HEK293 (cell line): ENCODE measurements at regions not wholly inside any gene's neighbourhood (a gene's known extent, or its start where the extent isn't known, plus 50 kb on each side); places are given as distances from the start of the nearest gene placed in this dataset.

Source experiments
- OVOL3 ChIP-seq: fragments of 450-650 bp; formaldehyde crosslinking; IDR thresholded peaks from 2 replicates; pipeline ENCODE4 v1.5.1; 2016; ENCODE audit warnings: missing biosample characterization, missing genetic modification characterization
- YY1 ChIP-seq: fragments of 450-650 bp; formaldehyde crosslinking; IDR thresholded peaks from 2 replicates; pipeline ENCODE4 v1.5.1; 2018; ENCODE audit warnings: missing biosample characterization, missing genetic modification characterization
- ZNF174 ChIP-seq: fragments of 450-650 bp; formaldehyde crosslinking; IDR thresholded peaks from 2 replicates; pipeline ENCODE4 v1.5.0; 2017; ENCODE audit warnings: missing biosample characterization, mild to moderate bottlenecking, missing genetic modification characterization
- ZNF19 ChIP-seq: fragments of 450-650 bp; formaldehyde crosslinking; IDR thresholded peaks from 2 replicates; pipeline ENCODE4; 2016; ENCODE audit warnings: missing biosample characterization, missing genetic modification characterization, low read depth
- ZNF324 ChIP-seq: fragments of 450-650 bp; formaldehyde crosslinking; IDR thresholded peaks from 2 replicates; pipeline ENCODE4 v1.5.1; 2016; ENCODE audit warnings: missing biosample characterization, missing genetic modification characterization
- ZNF571 ChIP-seq: fragments of 450-650 bp; formaldehyde crosslinking; IDR thresholded peaks from 2 replicates; pipeline ENCODE4 v1.5.0; 2017; ENCODE audit warnings: missing biosample characterization, missing genetic modification characterization
- ZNF624 ChIP-seq: fragments of 450-650 bp; formaldehyde crosslinking; IDR thresholded peaks from 2 replicates; pipeline ENCODE4 v1.5.1; 2017; ENCODE audit warnings: missing biosample characterization, missing genetic modification characterization
- ZNF792 ChIP-seq: fragments of 450-650 bp; formaldehyde crosslinking; IDR thresholded peaks from 2 replicates; pipeline ENCODE4 v1.5.1; 2016; ENCODE audit warnings: missing biosample characterization, missing genetic modification characterization
- ZXDB ChIP-seq: fragments of 450-650 bp; formaldehyde crosslinking; IDR thresholded peaks from 2 replicates; pipeline ENCODE4 v1.5.1; 2016; ENCODE audit warnings: missing biosample characterization, missing genetic modification characterization
- TF ChIP-seq, protein P1 (sequence below): fragments of 450-650 bp; formaldehyde crosslinking; IDR thresholded peaks from 2 replicates; pipeline ENCODE4 v1.5.1; 2016; ENCODE audit warnings: missing biosample characterization, missing genetic modification characterization
- TF ChIP-seq, protein P2 (sequence below): fragments of 450-650 bp; formaldehyde crosslinking; IDR thresholded peaks from 2 replicates; pipeline ENCODE4 v1.5.1; 2016; ENCODE audit warnings: missing biosample characterization, missing genetic modification characterization
- TF ChIP-seq, protein P3 (sequence below): fragments of 450-650 bp; formaldehyde crosslinking; IDR thresholded peaks from 2 replicates; pipeline ENCODE4 v1.5.1; 2016; ENCODE audit warnings: missing biosample characterization, missing genetic modification characterization

DNA sequence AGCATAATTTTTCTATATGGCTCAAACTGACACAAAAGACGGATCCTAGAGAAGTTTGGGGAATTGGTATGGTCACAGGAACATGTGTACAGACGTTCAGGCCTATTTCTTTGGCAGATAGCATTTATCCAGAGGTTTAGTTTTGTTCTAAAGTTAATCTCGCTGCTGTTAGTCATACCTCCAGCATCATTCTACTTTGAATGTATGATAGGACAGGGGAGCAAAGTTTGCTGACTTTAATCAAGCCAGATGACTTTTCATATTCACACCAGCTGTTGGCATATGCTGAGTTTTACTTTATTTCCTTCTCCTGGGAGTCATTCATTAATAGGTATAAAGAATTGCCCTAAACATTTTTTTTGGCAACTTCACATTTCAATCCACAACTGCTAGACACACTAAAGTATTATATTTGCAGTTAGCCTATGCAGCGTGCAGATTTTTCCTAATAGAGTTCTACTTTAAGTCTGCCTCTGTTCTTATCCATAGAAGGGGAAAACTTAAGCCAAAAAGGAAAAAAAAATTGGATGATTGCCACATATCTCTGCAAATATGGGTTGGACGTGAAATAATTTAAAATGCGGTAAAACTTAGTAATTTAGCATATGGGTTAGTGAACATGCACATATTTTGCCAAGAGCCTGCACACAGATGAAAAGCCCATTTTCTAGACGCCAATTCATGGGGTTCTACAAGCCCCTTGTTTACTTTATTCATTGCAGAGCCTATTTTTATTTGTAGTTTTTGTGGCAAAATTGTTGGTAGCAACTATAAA lies 213.1 kb downstream of the C7orf25 start:
- TF ChIP-seq, protein P1, sequence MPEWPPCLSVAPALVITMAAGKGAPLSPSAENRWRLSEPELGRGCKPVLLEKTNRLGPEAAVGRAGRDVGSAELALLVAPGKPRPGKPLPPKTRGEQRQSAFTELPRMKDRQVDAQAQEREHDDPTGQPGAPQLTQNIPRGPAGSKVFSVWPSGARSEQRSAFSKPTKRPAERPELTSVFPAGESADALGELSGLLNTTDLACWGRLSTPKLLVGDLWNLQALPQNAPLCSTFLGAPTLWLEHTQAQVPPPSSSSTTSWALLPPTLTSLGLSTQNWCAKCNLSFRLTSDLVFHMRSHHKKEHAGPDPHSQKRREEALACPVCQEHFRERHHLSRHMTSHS (tag by site-specific recombination): no peak
- TF ChIP-seq, protein P2, sequence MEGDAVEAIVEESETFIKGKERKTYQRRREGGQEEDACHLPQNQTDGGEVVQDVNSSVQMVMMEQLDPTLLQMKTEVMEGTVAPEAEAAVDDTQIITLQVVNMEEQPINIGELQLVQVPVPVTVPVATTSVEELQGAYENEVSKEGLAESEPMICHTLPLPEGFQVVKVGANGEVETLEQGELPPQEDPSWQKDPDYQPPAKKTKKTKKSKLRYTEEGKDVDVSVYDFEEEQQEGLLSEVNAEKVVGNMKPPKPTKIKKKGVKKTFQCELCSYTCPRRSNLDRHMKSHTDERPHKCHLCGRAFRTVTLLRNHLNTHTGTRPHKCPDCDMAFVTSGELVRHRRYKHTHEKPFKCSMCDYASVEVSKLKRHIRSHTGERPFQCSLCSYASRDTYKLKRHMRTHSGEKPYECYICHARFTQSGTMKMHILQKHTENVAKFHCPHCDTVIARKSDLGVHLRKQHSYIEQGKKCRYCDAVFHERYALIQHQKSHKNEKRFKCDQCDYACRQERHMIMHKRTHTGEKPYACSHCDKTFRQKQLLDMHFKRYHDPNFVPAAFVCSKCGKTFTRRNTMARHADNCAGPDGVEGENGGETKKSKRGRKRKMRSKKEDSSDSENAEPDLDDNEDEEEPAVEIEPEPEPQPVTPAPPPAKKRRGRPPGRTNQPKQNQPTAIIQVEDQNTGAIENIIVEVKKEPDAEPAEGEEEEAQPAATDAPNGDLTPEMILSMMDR: no peak
- TF ChIP-seq, protein P3, sequence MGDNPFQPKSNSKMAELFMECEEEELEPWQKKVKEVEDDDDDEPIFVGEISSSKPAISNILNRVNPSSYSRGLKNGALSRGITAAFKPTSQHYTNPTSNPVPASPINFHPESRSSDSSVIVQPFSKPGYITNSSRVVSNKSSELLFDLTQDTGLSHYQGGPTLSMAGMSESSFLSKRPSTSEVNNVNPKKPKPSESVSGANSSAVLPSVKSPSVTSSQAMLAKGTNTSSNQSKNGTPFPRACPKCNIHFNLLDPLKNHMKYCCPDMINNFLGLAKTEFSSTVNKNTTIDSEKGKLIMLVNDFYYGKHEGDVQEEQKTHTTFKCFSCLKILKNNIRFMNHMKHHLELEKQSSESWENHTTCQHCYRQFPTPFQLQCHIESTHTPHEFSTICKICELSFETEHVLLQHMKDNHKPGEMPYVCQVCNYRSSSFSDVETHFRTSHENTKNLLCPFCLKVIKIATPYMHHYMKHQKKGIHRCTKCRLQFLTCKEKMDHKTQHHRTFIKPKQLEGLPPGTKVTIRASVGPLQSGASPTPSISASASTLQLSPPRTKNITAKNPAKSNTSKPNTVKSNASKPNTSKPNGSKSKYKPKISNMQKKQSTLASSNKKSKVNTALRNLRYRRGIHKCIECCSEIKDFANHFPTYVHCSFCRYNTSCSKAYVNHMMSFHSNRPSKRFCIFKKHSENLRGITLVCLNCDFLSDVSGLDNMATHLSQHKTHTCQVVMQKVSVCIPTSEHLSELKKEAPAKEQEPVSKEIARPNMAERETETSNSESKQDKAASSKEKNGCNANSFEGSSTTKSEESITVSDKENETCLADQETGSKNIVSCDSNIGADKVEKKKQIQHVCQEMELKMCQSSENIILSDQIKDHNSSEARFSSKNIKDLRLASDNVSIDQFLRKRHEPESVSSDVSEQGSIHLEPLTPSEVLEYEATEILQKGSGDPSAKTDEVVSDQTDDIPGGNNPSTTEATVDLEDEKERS (tag by site-specific recombination): no peak
- no peak for TF ChIP-seq OVOL3
- no peak for TF ChIP-seq ZNF624 (tag by site-specific recombination)
- no peak for TF ChIP-seq ZNF571
- TF ChIP-seq YY1 (tag by site-specific recombination): no peak
- no peak for TF ChIP-seq ZXDB (tag by site-specific recombination)
- no peak for TF ChIP-seq ZNF324
- no peak for TF ChIP-seq ZNF174 (tag by site-specific recombination)
- TF ChIP-seq ZNF19: no peak
- no peak for TF ChIP-seq ZNF792 (tag by site-specific recombination)
